Astrocyte of the cerebellum (primary cell): ENCODE measurements at regions not wholly inside any gene's neighbourhood (a gene's known extent, or its start where the extent isn't known, plus 50 kb on each side); places are given as distances from the start of the nearest gene placed in this dataset.

Experiments used
- DNase-seq: peaks from one replicate; pipeline ENCODE4 v3.0.0-alpha.2; 2011; ENCODE audit warnings: low read depth
- H3K4me3 ChIP-seq: 2 replicates; pipeline ENCODE4 v1.5.1; 2011; ENCODE audit warnings: mild to moderate bottlenecking, low read depth, low read length, moderate library complexity
- in situ Hi-C: cut with HindIII; loops from 2 replicates; pipeline ENCODE4 v1.10.0; 2017; ENCODE audit warnings: low sequenced_read_pairs
- TF ChIP-seq, protein P1 (sequence below): IDR thresholded peaks from 2 replicates; pipeline ENCODE4 v1.5.1; 2012; ENCODE audit warnings: low read length, low read depth, moderate library complexity, mild to moderate bottlenecking; ENCODE audit errors: missing control alignments

GRCh38 chr6:168214586-168215104, 104.9 kb downstream of the DACT2 start:
- DNase-seq: no peak
- TF ChIP-seq, protein P1, sequence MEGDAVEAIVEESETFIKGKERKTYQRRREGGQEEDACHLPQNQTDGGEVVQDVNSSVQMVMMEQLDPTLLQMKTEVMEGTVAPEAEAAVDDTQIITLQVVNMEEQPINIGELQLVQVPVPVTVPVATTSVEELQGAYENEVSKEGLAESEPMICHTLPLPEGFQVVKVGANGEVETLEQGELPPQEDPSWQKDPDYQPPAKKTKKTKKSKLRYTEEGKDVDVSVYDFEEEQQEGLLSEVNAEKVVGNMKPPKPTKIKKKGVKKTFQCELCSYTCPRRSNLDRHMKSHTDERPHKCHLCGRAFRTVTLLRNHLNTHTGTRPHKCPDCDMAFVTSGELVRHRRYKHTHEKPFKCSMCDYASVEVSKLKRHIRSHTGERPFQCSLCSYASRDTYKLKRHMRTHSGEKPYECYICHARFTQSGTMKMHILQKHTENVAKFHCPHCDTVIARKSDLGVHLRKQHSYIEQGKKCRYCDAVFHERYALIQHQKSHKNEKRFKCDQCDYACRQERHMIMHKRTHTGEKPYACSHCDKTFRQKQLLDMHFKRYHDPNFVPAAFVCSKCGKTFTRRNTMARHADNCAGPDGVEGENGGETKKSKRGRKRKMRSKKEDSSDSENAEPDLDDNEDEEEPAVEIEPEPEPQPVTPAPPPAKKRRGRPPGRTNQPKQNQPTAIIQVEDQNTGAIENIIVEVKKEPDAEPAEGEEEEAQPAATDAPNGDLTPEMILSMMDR: no peak
- H3K4me3 ChIP-seq: no peak overlapping the region
- in situ Hi-C loops: no loop called here

DNA sequence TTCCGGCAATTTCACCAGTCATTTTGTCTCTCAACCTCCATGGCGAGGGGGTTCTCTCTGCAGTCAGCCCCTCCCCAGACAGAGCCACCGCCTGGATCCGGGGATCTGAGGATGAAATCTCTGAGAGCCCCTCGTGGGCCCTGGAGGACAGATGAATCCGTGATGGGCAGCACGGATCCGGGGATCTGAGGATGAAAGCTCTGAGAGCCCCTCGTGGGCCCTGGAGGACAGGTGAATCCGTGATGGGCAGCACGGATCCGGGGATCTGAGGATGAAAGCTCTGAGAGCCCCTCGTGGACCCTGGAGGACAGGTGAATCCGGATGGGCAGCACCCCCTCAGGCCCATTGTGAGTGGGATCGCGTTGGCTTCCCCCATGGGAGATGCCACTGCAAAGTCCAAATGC, 106.5 kb downstream of the DACT2 start:
- H3K4me3 ChIP-seq: no peak overlapping the region
- in situ Hi-C loops: no loop called here
- no peak for DNase-seq
- TF ChIP-seq, protein P1: no peak

GRCh38 chr6:168212362-168212761, 107.2 kb downstream of the DACT2 start:
- no peak for DNase-seq
- H3K4me3 ChIP-seq: no peak overlapping the region
- in situ Hi-C loops: no loop called here
- TF ChIP-seq, protein P1: no peak

DNA sequence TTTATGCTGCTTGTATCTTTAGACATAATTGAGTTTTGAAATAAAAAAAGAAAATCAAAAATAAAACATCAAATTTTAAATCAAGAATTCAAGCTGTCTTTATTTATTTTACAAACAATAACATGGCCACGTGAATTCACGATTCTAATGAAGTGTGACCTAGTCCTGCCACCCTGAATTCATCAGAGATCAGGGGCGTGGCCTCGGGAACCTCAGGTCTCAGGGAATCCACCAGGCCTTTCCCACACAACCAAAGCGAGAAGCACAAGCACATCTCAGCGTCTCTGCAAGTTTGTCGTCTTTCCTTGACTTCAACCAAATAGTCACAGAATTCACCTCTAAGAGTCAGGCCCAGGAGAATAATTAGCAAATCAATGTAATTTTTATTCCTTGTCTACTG, 107.9 kb downstream of the DACT2 start:
- DNase-seq: no peak
- in situ Hi-C loops: no loop called here
- TF ChIP-seq, protein P1: no peak
- no peak overlapping the region for H3K4me3 ChIP-seq

- in situ Hi-C loops: no loop called here
- DNase-seq: no peak
- H3K4me3 ChIP-seq: no peak overlapping the region
- TF ChIP-seq, protein P1: no peak
Measured at GRCh38 chr6:168210239-168211105, 109.1 kb downstream of the DACT2 start.

- in situ Hi-C loops: loop anchor here (5.0 kb wide), 1 partner anchor 87 kb away; no protein-coding TSS in a partner anchor
- no peak for DNase-seq
- H3K4me3 ChIP-seq: no peak overlapping the region
- TF ChIP-seq, protein P1: no peak
Measured at GRCh38 chr6:168209420-168209819, 110.2 kb downstream of the DACT2 start.
